Immature natural killer cell (primary cell): ENCODE measurements at regions not wholly inside any gene's neighbourhood (a gene's known extent, or its start where the extent isn't known, plus 50 kb on each side); places are given as distances from the start of the nearest gene placed in this dataset.
A peak's percentile ranks its signal among the peaks of the same experiment; 100 is the strongest.

Experiments used
- DNase-seq, 3 donors: peaks; one replicate each; pipeline ENCODE4 v3.0.0; 2022; ENCODE audit warnings: mixed read lengths in 1 of 3
- H3K27ac Mint-ChIP-seq, 6 donors: one replicate each; pipeline ENCODE4 v1.8.0; 2020; ENCODE audit warnings: mixed read lengths in 6 of 6, mild to moderate bottlenecking in 5 of 6, inconsistent platforms in 4 of 6, moderate library complexity in 3 of 6
- H3K27me3 Mint-ChIP-seq, 3 donors: one replicate each; pipeline ENCODE4 v1.8.0; 2020 to 2021; ENCODE audit warnings: low read depth in 3 of 3, mild to moderate bottlenecking in 3 of 3, mixed read lengths in 3 of 3, moderate library complexity in 3 of 3, inconsistent platforms in 1 of 3
- H3K36me3 Mint-ChIP-seq, 3 donors: one replicate each; pipeline ENCODE4 v1.8.0; 2020; ENCODE audit warnings: mixed read lengths in 3 of 3, inconsistent platforms in 2 of 3, mild to moderate bottlenecking in 2 of 3
- H3K4me1 Mint-ChIP-seq, 2 donors: one replicate each; pipeline ENCODE4 v1.8.0; 2020; ENCODE audit warnings: inconsistent platforms in 2 of 2, mild to moderate bottlenecking in 2 of 2, mixed read lengths in 2 of 2, moderate library complexity in 1 of 2
- H3K4me3 Mint-ChIP-seq, 5 donors: one replicate each; pipeline ENCODE4 v1.8.0; 2020; ENCODE audit warnings: mild to moderate bottlenecking in 5 of 5, mixed read lengths in 5 of 5, inconsistent platforms in 3 of 5, moderate library complexity in 3 of 5
- H3K9me3 Mint-ChIP-seq, 6 donors: one replicate each; pipeline ENCODE4 v1.8.0; 2020; ENCODE audit warnings: mild to moderate bottlenecking in 6 of 6, mixed read lengths in 6 of 6, inconsistent platforms in 4 of 6, moderate library complexity in 3 of 6

- peaks cover 21 to 26% of the 10 kb centered on the region in 2 donors for H3K4me1 Mint-ChIP-seq
- peaks cover 0 to 2% (median 0%) of the 10 kb centered on the region in 3 donors for H3K27me3 Mint-ChIP-seq
- peaks cover 5 to 35% (median 17%) of the 10 kb centered on the region in 6 donors for H3K9me3 Mint-ChIP-seq
- H3K36me3 Mint-ChIP-seq = no peaks in the 10 kb centered on the region
- peak in 1 of 3 donors; percentile 1 for DNase-seq
- H3K27ac Mint-ChIP-seq = peak overlapping the region; percentile 29 to 71 (median 42)
- peak overlapping the region; percentile 43 to 77 (median 64) for H3K4me3 Mint-ChIP-seq
Observed at GRCh38 chr14:28057359-28058296, 709.0 kb upstream of the FOXG1 start.

- Mint-ChIP-seq H3K9me3 (peaks cover 6 to 35% (median 12%) of the 10 kb centered on the region in 6 donors), H3K4me1 (peaks cover 21 to 26% of the 10 kb centered on the region in 2 donors), H3K27ac (no peak overlapping the region), H3K27me3 (peaks cover 0 to 2% (median 0%) of the 10 kb centered on the region in 3 donors), H3K4me3 (no peak overlapping the region), H3K36me3 (peaks cover 0 to 3% (median 0%) of the 10 kb centered on the region in 3 donors)
- no peak for DNase-seq
Observed at GRCh38 chr14:28059254-28059653, 707.3 kb upstream of the FOXG1 start.

GRCh38 chr14:28061006-28061405 lies 705.6 kb upstream of the FOXG1 start:
- Mint-ChIP-seq H3K36me3 (peaks cover 0 to 3% (median 0%) of the 10 kb centered on the region in 3 donors), H3K4me3 (no peak overlapping the region), H3K9me3 (peaks cover 0 to 28% (median 8%) of the 10 kb centered on the region in 6 donors), H3K27me3 (peaks cover 0 to 2% (median 2%) of the 10 kb centered on the region in 3 donors), H3K4me1 (peaks cover 21 to 26% of the 10 kb centered on the region in 2 donors), H3K27ac (no peak overlapping the region)
- DNase-seq = no peak

- peaks cover 0 to 1% (median 0%) of the 10 kb centered on the region in 3 donors for H3K27me3 Mint-ChIP-seq
- H3K4me1 Mint-ChIP-seq = peaks cover 3 to 13% of the 10 kb centered on the region in 2 donors
- no peak overlapping the region for H3K27ac Mint-ChIP-seq
- DNase-seq = no peak
- no peak overlapping the region for H3K4me3 Mint-ChIP-seq
- peaks cover 6 to 41% (median 20%) of the 10 kb centered on the region in 6 donors for H3K9me3 Mint-ChIP-seq
- no peaks in the 10 kb centered on the region for H3K36me3 Mint-ChIP-seq
Observed at GRCh38 chr14:28077021-28077420, 689.6 kb upstream of the FOXG1 start.

- H3K27ac Mint-ChIP-seq = no peak overlapping the region
- peaks cover 3 to 12% of the 10 kb centered on the region in 2 donors for H3K4me1 Mint-ChIP-seq
- H3K4me3 Mint-ChIP-seq = no peak overlapping the region
- peaks cover 0 to 30% (median 10%) of the 10 kb centered on the region in 6 donors for H3K9me3 Mint-ChIP-seq
- no peak for DNase-seq
- no peaks in the 10 kb centered on the region for H3K36me3 Mint-ChIP-seq
- no peaks in the 10 kb centered on the region for H3K27me3 Mint-ChIP-seq
Observed at GRCh38 chr14:28083389-28083788, 683.2 kb upstream of the FOXG1 start.

- peaks cover 7 to 57% (median 20%) of the 10 kb centered on the region in 6 donors for H3K9me3 Mint-ChIP-seq
- H3K36me3 Mint-ChIP-seq = no peaks in the 10 kb centered on the region
- H3K27ac Mint-ChIP-seq = no peak overlapping the region
- DNase-seq = no peak
- no peak overlapping the region for H3K4me3 Mint-ChIP-seq
- H3K27me3 Mint-ChIP-seq = peaks cover 0 to 3% (median 0%) of the 10 kb centered on the region in 3 donors
- H3K4me1 Mint-ChIP-seq = no peaks in the 10 kb centered on the region
Observed at GRCh38 chr14:28088125-28088524, 678.5 kb upstream of the FOXG1 start.

GRCh38 chr14:28097585-28097984 lies 669.0 kb upstream of the FOXG1 start:
- Mint-ChIP-seq H3K27me3 (no peaks in the 10 kb centered on the region), H3K9me3 (peaks cover 11 to 44% (median 18%) of the 10 kb centered on the region in 6 donors), H3K36me3 (no peaks in the 10 kb centered on the region), H3K4me3 (no peak overlapping the region), H3K27ac (no peak overlapping the region), H3K4me1 (no peaks in the 10 kb centered on the region)
- no peak for DNase-seq

GRCh38 chr14:28098856-28099255 lies 667.7 kb upstream of the FOXG1 start:
- Mint-ChIP-seq H3K4me3 (no peak overlapping the region), H3K9me3 (peaks cover 6 to 40% (median 17%) of the 10 kb centered on the region in 6 donors), H3K36me3 (no peaks in the 10 kb centered on the region), H3K27me3 (no peaks in the 10 kb centered on the region), H3K27ac (no peak overlapping the region), H3K4me1 (no peaks in the 10 kb centered on the region)
- DNase-seq = no peak

- Mint-ChIP-seq H3K36me3 (peaks cover 0 to 3% (median 0%) of the 10 kb centered on the region in 3 donors), H3K27ac (no peak overlapping the region), H3K9me3 (peaks cover 6 to 47% (median 21%) of the 10 kb centered on the region in 6 donors), H3K4me3 (no peak overlapping the region), H3K27me3 (no peaks in the 10 kb centered on the region), H3K4me1 (no peaks in the 10 kb centered on the region)
- no peak for DNase-seq
Observed at GRCh38 chr14:28102001-28102400, 664.6 kb upstream of the FOXG1 start.

- peaks cover 0 to 3% (median 0%) of the 10 kb centered on the region in 3 donors for H3K36me3 Mint-ChIP-seq
- H3K4me1 Mint-ChIP-seq = no peaks in the 10 kb centered on the region
- H3K4me3 Mint-ChIP-seq = no peak overlapping the region
- no peak for DNase-seq
- H3K27ac Mint-ChIP-seq = no peak overlapping the region
- no peaks in the 10 kb centered on the region for H3K27me3 Mint-ChIP-seq
- peaks cover 6 to 45% (median 20%) of the 10 kb centered on the region in 6 donors for H3K9me3 Mint-ChIP-seq
Observed at GRCh38 chr14:28102814-28103213, 663.8 kb upstream of the FOXG1 start.

GRCh38 chr14:28113311-28113710 lies 653.3 kb upstream of the FOXG1 start:
- Mint-ChIP-seq H3K36me3 (no peaks in the 10 kb centered on the region), H3K4me3 (no peak overlapping the region), H3K27ac (no peak overlapping the region), H3K27me3 (no peaks in the 10 kb centered on the region), H3K4me1 (no peaks in the 10 kb centered on the region), H3K9me3 (peaks cover 8 to 47% (median 18%) of the 10 kb centered on the region in 6 donors)
- no peak for DNase-seq

GRCh38 chr14:28116716-28117115 lies 649.9 kb upstream of the FOXG1 start:
- no peaks in the 10 kb centered on the region for H3K36me3 Mint-ChIP-seq
- no peak for DNase-seq
- H3K27ac Mint-ChIP-seq = no peak overlapping the region
- H3K9me3 Mint-ChIP-seq = peaks cover 8 to 65% (median 24%) of the 10 kb centered on the region in 6 donors
- H3K27me3 Mint-ChIP-seq = no peaks in the 10 kb centered on the region
- no peaks in the 10 kb centered on the region for H3K4me1 Mint-ChIP-seq
- no peak overlapping the region for H3K4me3 Mint-ChIP-seq

GRCh38 chr14:28119849-28120248 lies 646.7 kb upstream of the FOXG1 start:
- DNase-seq = no peak
- no peak overlapping the region for H3K4me3 Mint-ChIP-seq
- peaks cover 15 to 70% (median 27%) of the 10 kb centered on the region in 6 donors for H3K9me3 Mint-ChIP-seq
- H3K27ac Mint-ChIP-seq = no peak overlapping the region
- no peaks in the 10 kb centered on the region for H3K36me3 Mint-ChIP-seq
- no peaks in the 10 kb centered on the region for H3K4me1 Mint-ChIP-seq
- H3K27me3 Mint-ChIP-seq = no peaks in the 10 kb centered on the region

- DNase-seq = no peak
- Mint-ChIP-seq H3K4me3 (no peak overlapping the region), H3K36me3 (no peaks in the 10 kb centered on the region), H3K27me3 (no peaks in the 10 kb centered on the region), H3K4me1 (no peaks in the 10 kb centered on the region), H3K27ac (no peak overlapping the region), H3K9me3 (peaks cover 16 to 64% (median 27%) of the 10 kb centered on the region in 6 donors)
Observed at GRCh38 chr14:28120391-28120790, 646.2 kb upstream of the FOXG1 start.
